Kidney epithelial cell (primary cell): ENCODE measurements at regions not wholly inside any gene's neighbourhood (a gene's known extent, or its start where the extent isn't known, plus 50 kb on each side); places are given as distances from the start of the nearest gene placed in this dataset.

ENCODE experiments used
- DNase-seq: peaks from one replicate; pipeline ENCODE4 v3.0.0-alpha.2; 2010; ENCODE audit warnings: low read depth
- H3K27me3 ChIP-seq: 2 replicates; pipeline ENCODE4 v1.6.0; 2011; ENCODE audit warnings: low read length; ENCODE audit not compliant: control insufficient read depth, insufficient read depth
- H3K36me3 ChIP-seq: 2 replicates; pipeline ENCODE4 v1.5.1; 2011; ENCODE audit warnings: low read length; ENCODE audit not compliant: control insufficient read depth, insufficient read depth
- H3K4me3 ChIP-seq: 2 replicates; pipeline ENCODE4 v1.5.1; 2011; ENCODE audit warnings: low read depth, mild to moderate bottlenecking, control low read depth, low read length
- CTCF ChIP-seq: IDR thresholded peaks from 2 replicates; pipeline ENCODE4 v1.5.1; 2011; ENCODE audit warnings: mild to moderate bottlenecking, moderate library complexity, low read length, control low read depth, inconsistent platforms; ENCODE audit not compliant: insufficient read depth, poor library complexity, severe bottlenecking

GRCh38 chr17:73801455-73802100 is 157.3 kb upstream of the SDK2 start:
- no peak for DNase-seq
- no peaks in the 10 kb centered on the region for H3K36me3 ChIP-seq
- H3K27me3 ChIP-seq, result no peaks in the 10 kb centered on the region
- TF ChIP-seq CTCF, result no peak
- H3K4me3 ChIP-seq, result no peak overlapping the region

- no peak for TF ChIP-seq CTCF
- no peaks in the 10 kb centered on the region for H3K36me3 ChIP-seq
- DNase-seq, result no peak
- no peaks in the 10 kb centered on the region for H3K27me3 ChIP-seq
- H3K4me3 ChIP-seq, result no peak overlapping the region
These were observed 158.1 kb upstream of the SDK2 start for GRCh38 chr17:73802314-73802713.

- Histone ChIP-seq H3K36me3 (no peaks in the 10 kb centered on the region), H3K27me3 (no peaks in the 10 kb centered on the region), H3K4me3 (no peak overlapping the region)
- DNase-seq, result no peak
- no peak for TF ChIP-seq CTCF
These were observed 158.6 kb upstream of the SDK2 start for GRCh38 chr17:73802871-73803270.

GRCh38 chr17:73803964-73804435 is 159.8 kb upstream of the SDK2 start:
- Histone ChIP-seq H3K4me3 (no peak overlapping the region), H3K27me3 (no peaks in the 10 kb centered on the region), H3K36me3 (no peaks in the 10 kb centered on the region)
- no peak for DNase-seq
- TF ChIP-seq CTCF, result no peak

- DNase-seq, result no peak
- H3K36me3 ChIP-seq, result no peaks in the 10 kb centered on the region
- no peaks in the 10 kb centered on the region for H3K27me3 ChIP-seq
- no peak for TF ChIP-seq CTCF
- no peak overlapping the region for H3K4me3 ChIP-seq
These were observed 162.5 kb upstream of the SDK2 start for GRCh38 chr17:73806768-73807167.

- Histone ChIP-seq H3K27me3 (no peaks in the 10 kb centered on the region), H3K4me3 (no peak overlapping the region), H3K36me3 (no peaks in the 10 kb centered on the region)
- DNase-seq, result no peak
- TF ChIP-seq CTCF, result no peak
These were observed 169.0 kb upstream of the SDK2 start for GRCh38 chr17:73813201-73813600.
